DOHH2 (cell line): ENCODE measurements at regions not wholly inside any gene's neighbourhood (a gene's known extent, or its start where the extent isn't known, plus 50 kb on each side); places are given as distances from the start of the nearest gene placed in this dataset.

ENCODE experiments used
- H3F3A ChIP-seq: fragments of 200-600 bp; sonication (generic), shearing (Covaris generic); 2 replicates; pipeline ENCODE4 v1.6.0; 2016; ENCODE audit warnings: antibody characterized with exemption, mild to moderate bottlenecking; ENCODE audit not compliant: control insufficient read depth, insufficient read depth
- H3K27ac ChIP-seq: fragments of 200-600 bp; sonication (generic); 2 replicates; pipeline ENCODE4 v1.5.1; 2014; ENCODE audit warnings: low read depth, mild to moderate bottlenecking, low read length, moderate library complexity
- H3K27me3 ChIP-seq: fragments of 200-600 bp; sonication (generic); 2 replicates; pipeline ENCODE4 v1.6.1; 2014; ENCODE audit warnings: mild to moderate bottlenecking, low read length, mixed read lengths; ENCODE audit not compliant: control insufficient read depth
- H3K36me3 ChIP-seq: fragments of 200-600 bp; sonication (generic); 2 replicates; pipeline ENCODE4 v1.6.1; 2014; ENCODE audit warnings: mild to moderate bottlenecking, low read length, moderate library complexity, mixed read lengths; ENCODE audit not compliant: control insufficient read depth
- H3K4me1 ChIP-seq: fragments of 200-600 bp; sonication (generic); 2 replicates; pipeline ENCODE4 v1.6.1; 2014; ENCODE audit warnings: mild to moderate bottlenecking, low read length, mixed read lengths; ENCODE audit not compliant: control insufficient read depth
- H3K4me2 ChIP-seq: fragments of 200-600 bp; sonication (generic); 2 replicates; pipeline ENCODE4 v1.6.0; 2014; ENCODE audit warnings: mild to moderate bottlenecking, low read length, moderate library complexity
- H3K4me3 ChIP-seq: fragments of 200-600 bp; sonication (generic); 2 replicates; pipeline ENCODE4 v1.5.1; 2014; ENCODE audit warnings: mild to moderate bottlenecking, low read length, mixed read lengths
- H3K79me2 ChIP-seq: fragments of 200-600 bp; sonication (generic); 2 replicates; pipeline ENCODE4 v1.6.1; 2014; ENCODE audit warnings: mild to moderate bottlenecking, low read length, mixed read lengths; ENCODE audit not compliant: control insufficient read depth
- H3K9me2 ChIP-seq: fragments of 200-600 bp; sonication (generic); replicated peaks from 2 replicates; pipeline ENCODE4 v1.6.1; 2014; ENCODE audit warnings: mild to moderate bottlenecking, low read length, mixed read lengths; ENCODE audit not compliant: control insufficient read depth
- H3K9me3 ChIP-seq: fragments of 200-600 bp; sonication (generic); 2 replicates; pipeline ENCODE4 v1.6.1; 2014; ENCODE audit warnings: antibody characterized with exemption, low read length, mixed read lengths; ENCODE audit not compliant: control insufficient read depth, insufficient read depth
- H4K20me1 ChIP-seq: fragments of 200-600 bp; sonication (generic); 2 replicates; pipeline ENCODE4 v1.6.0; 2014; ENCODE audit warnings: low read depth, mild to moderate bottlenecking, antibody characterized with exemption, low read length, moderate library complexity; ENCODE audit not compliant: control insufficient read depth, insufficient read depth
- CTCF ChIP-seq: fragments of 200-600 bp; sonication (generic); IDR thresholded peaks from one replicate; pipeline ENCODE4 v1.5.1; 2014; ENCODE audit warnings: antibody characterized with exemption, mild to moderate bottlenecking, low read depth, low read length; ENCODE audit not compliant: poor library complexity, severe bottlenecking
- EZH2phosphoT487 ChIP-seq: fragments of 200-600 bp; sonication (generic); IDR thresholded peaks from 2 replicates; pipeline ENCODE4 v1.6.1; 2017; ENCODE audit warnings: borderline replicate concordance, mild to moderate bottlenecking, antibody characterized with exemption, low read length, moderate library complexity, mixed read lengths

- Histone ChIP-seq H3K9me3 (no peaks in the 10 kb centered on the region), H3K27me3 (no peaks in the 10 kb centered on the region), H3K36me3 (no peaks in the 10 kb centered on the region), H3K4me1 (no peaks in the 10 kb centered on the region), H3K4me2 (no peak overlapping the region), H3K27ac (no peak overlapping the region), H3K9me2 (no peaks in the 10 kb centered on the region), H3K79me2 (no peaks in the 10 kb centered on the region), H4K20me1 (no peaks in the 10 kb centered on the region), H3K4me3 (no peak overlapping the region), H3F3A (no peaks in the 10 kb centered on the region)
- TF ChIP-seq EZH2phosphoT487 (no peak), CTCF (no peak)
Measured at GRCh38 chr3:113128386-113129015, 82.9 kb upstream of the BOC start.

GRCh38 chr3:113129168-113129567 lies 82.2 kb upstream of the BOC start:
- H3K4me2 ChIP-seq = no peak overlapping the region
- no peaks in the 10 kb centered on the region for H3K9me3 ChIP-seq
- no peaks in the 10 kb centered on the region for H3K9me2 ChIP-seq
- H3K27me3 ChIP-seq = no peaks in the 10 kb centered on the region
- no peaks in the 10 kb centered on the region for H3F3A ChIP-seq
- no peaks in the 10 kb centered on the region for H4K20me1 ChIP-seq
- no peak overlapping the region for H3K4me3 ChIP-seq
- H3K36me3 ChIP-seq = no peaks in the 10 kb centered on the region
- no peak for TF ChIP-seq CTCF
- TF ChIP-seq EZH2phosphoT487 = no peak
- no peak overlapping the region for H3K27ac ChIP-seq
- H3K4me1 ChIP-seq = no peaks in the 10 kb centered on the region
- no peaks in the 10 kb centered on the region for H3K79me2 ChIP-seq

DNA sequence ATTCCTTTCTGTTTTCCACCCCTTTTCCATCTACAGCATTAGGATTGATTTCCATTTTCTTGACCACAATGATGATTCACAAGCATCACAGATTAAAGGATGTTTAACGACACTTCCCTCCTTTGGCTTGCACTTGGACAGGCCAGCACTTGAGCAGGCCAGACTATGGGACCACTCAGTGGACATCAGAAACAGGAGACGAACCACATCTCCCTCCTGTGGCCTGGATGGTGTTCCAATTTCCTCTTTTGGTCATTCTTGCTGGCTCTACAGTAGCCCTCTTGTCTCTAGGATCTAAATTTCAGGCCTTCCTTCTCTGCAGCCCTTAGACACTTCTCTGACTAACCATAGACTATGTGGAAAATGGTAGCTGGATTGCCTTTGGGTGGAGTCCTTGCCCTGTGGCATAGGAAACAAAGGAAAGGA lies 78.8 kb upstream of the BOC start:
- H3K4me1 ChIP-seq = no peaks in the 10 kb centered on the region
- H4K20me1 ChIP-seq = no peaks in the 10 kb centered on the region
- H3K27me3 ChIP-seq = no peaks in the 10 kb centered on the region
- H3K9me2 ChIP-seq = no peaks in the 10 kb centered on the region
- H3K79me2 ChIP-seq = no peaks in the 10 kb centered on the region
- H3K4me3 ChIP-seq = no peak overlapping the region
- no peaks in the 10 kb centered on the region for H3K36me3 ChIP-seq
- no peaks in the 10 kb centered on the region for H3K9me3 ChIP-seq
- H3F3A ChIP-seq = no peaks in the 10 kb centered on the region
- no peak overlapping the region for H3K27ac ChIP-seq
- TF ChIP-seq EZH2phosphoT487 (no peak), CTCF (no peak)
- no peak overlapping the region for H3K4me2 ChIP-seq
